WERI-Rb-1 (cell line): ENCODE measurements at regions not wholly inside any gene's neighbourhood (a gene's known extent, or its start where the extent isn't known, plus 50 kb on each side); places are given as distances from the start of the nearest gene placed in this dataset.
"Not testable (repeated sequence)": the region's sequence is repeated elsewhere in the genome, so short reads cannot be mapped to it uniquely, and the experiment has no call there.

ENCODE experiments used
- DNase-seq: peaks from one replicate; pipeline ENCODE4 v3.0.0-alpha.2; 2020
- H3K27ac ChIP-seq: fragments of 250-450 bp; sonication (Bioruptor Pico); 2 replicates; pipeline ENCODE4 v1.5.1; 2020; ENCODE audit warnings: mild to moderate bottlenecking, moderate library complexity
- H3K27me3 ChIP-seq: fragments of 250-450 bp; sonication (Bioruptor Pico); 2 replicates; pipeline ENCODE4 v1.5.1; 2021; ENCODE audit warnings: mild to moderate bottlenecking, low read depth, moderate library complexity; ENCODE audit not compliant: insufficient read depth, severe bottlenecking
- H3K36me3 ChIP-seq: fragments of 250-450 bp; sonication (Bioruptor Pico); 2 replicates; pipeline ENCODE4 v1.5.1; 2020; ENCODE audit warnings: mild to moderate bottlenecking, moderate library complexity
- H3K4me3 ChIP-seq: 2 replicates; pipeline ENCODE4 v1.5.1; 2011; ENCODE audit warnings: low read depth, mild to moderate bottlenecking, control low read depth, low read length
- H3K9me3 ChIP-seq: fragments of 250-450 bp; sonication (Bioruptor Pico); 2 replicates; pipeline ENCODE4 v1.5.1; 2021; ENCODE audit warnings: mild to moderate bottlenecking, moderate library complexity; ENCODE audit not compliant: severe bottlenecking
- TF ChIP-seq, protein P1 (sequence below): IDR thresholded peaks from 2 replicates; pipeline ENCODE4 v1.5.1; 2011; ENCODE audit warnings: low read depth, mild to moderate bottlenecking, control low read depth, inconsistent platforms, low read length

DNA sequence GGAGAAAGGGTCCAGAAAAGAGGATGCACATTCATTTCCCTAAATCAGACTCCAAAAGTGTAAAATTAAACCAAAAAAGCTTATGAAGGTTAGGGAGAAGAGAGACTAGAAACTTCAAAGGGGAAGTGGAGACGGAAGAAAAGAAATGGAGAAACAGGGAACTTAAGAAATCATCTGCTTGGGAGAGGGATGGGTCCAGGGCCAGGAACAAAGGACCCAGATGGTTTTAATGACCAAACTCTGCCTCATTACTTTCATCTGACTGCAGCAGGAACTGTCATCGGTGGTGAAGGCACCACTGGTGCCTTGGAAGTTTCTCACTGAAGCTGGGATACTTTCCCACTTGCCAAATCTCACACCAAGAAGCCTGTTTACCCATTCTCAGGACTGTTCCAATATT, 70.5 kb upstream of the SLC4A7 start:
- Histone ChIP-seq H3K4me3 (no peak overlapping the region), H3K9me3 (no peaks in the 10 kb centered on the region), H3K36me3 (no peaks in the 10 kb centered on the region), H3K27ac (no peak overlapping the region), H3K27me3 (no peaks in the 10 kb centered on the region)
- no peak for DNase-seq
- TF ChIP-seq, protein P1, sequence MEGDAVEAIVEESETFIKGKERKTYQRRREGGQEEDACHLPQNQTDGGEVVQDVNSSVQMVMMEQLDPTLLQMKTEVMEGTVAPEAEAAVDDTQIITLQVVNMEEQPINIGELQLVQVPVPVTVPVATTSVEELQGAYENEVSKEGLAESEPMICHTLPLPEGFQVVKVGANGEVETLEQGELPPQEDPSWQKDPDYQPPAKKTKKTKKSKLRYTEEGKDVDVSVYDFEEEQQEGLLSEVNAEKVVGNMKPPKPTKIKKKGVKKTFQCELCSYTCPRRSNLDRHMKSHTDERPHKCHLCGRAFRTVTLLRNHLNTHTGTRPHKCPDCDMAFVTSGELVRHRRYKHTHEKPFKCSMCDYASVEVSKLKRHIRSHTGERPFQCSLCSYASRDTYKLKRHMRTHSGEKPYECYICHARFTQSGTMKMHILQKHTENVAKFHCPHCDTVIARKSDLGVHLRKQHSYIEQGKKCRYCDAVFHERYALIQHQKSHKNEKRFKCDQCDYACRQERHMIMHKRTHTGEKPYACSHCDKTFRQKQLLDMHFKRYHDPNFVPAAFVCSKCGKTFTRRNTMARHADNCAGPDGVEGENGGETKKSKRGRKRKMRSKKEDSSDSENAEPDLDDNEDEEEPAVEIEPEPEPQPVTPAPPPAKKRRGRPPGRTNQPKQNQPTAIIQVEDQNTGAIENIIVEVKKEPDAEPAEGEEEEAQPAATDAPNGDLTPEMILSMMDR, result no peak

DNA sequence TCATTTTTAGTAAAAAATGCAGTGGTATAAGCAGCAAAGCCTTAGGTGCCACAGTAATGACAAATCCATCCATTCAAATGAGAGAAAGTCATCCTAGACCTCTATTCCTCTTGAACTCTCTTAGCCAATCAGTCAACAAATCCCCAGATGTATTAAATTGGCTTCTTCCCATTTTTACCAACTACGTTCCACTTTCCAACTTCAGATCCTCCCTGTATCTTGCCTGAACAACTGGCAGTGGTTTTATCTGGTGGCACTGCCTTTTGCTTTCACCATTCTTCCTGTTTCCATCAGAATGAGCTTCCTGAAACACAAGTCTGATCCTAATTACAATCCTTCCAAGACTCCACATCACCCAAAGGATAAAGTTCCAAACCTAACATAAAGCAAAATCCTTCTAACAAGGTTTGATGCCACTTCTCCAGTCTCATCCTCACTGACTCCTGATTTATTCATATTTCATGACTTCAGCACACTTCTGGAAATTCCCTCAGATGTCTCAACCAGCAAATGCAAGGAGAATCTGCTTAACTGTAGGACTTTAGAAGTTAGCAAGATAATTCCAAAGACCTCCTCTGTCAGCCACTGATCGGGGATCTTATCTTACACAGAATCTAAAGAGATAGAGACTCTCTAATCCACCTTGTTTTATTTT, 69.8 kb upstream of the SLC4A7 start:
- Histone ChIP-seq H3K4me3 (no peak overlapping the region), H3K27ac (no peak overlapping the region), H3K36me3 (no peaks in the 10 kb centered on the region), H3K9me3 (no peaks in the 10 kb centered on the region), H3K27me3 (no peaks in the 10 kb centered on the region)
- DNase-seq, result no peak
- TF ChIP-seq, protein P1, result no peak

DNA sequence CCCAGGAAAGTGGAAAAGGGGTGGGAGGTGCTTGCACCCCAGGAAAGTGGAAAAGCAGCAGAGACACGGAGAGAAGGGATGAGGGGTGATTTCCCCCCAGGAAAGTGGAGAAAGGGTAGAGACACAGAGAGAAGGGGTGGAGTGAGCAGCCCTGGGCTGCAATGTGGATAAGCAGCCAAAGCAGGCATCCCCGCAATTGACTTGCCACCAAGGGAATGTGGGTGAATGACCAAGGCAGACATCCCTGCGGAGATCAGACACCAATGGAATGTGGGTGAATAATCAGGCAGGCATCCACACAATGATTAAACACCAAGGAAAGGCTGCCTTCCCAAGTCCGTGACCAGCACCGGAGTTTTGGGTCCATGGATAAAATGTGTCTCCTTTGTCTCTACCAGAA, 68.5 kb upstream of the SLC4A7 start:
- H3K27me3 ChIP-seq, H3K4me3 ChIP-seq, H3K36me3 ChIP-seq, H3K9me3 ChIP-seq, DNase-seq, H3K27ac ChIP-seq: not testable (repeated sequence)

DNA sequence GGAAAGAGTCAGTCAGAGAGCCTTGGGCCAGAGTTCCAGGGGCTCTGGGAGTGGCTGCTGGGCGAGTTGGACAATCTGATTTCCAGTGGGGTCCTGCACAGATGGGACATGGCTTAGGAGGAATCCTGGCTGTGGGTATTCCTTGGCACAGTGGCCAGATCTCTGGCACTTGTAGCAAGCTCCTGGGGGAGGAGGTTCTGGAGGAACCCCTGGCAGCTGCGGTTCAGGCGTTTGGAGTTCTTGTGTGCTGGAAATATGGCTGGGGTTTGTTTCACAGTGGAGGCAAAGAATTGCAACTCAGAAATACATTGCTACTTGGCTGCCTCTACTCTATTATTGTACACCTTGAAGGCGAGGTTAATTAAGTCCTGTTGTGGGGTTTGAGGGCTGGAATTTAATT, 67.2 kb upstream of the SLC4A7 start:
- H3K27ac ChIP-seq, H3K36me3 ChIP-seq, DNase-seq, H3K4me3 ChIP-seq, H3K27me3 ChIP-seq, H3K9me3 ChIP-seq: not testable (repeated sequence)

DNA sequence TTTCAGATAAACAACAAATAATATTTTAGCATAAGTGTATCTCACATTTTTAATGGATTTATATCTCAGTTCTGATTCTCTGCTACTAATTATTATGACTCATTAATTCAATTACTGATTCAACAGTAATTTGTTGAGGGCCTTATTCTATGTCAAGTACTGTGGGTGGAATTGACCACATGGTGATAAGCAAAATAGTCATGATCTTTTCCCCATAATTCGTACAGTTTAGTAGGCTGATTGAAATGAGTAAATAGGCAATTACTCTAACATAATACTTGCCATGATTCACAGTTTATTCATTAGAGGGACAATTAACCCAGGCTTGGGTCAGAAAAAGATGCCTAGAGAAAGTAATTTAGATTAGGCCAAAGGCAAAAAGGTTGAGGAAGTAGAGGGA, 60.9 kb upstream of the SLC4A7 start:
- no peak overlapping the region for H3K4me3 ChIP-seq
- TF ChIP-seq, protein P1, result no peak
- no peak overlapping the region for H3K27ac ChIP-seq
- no peaks in the 10 kb centered on the region for H3K9me3 ChIP-seq
- no peak for DNase-seq
- H3K27me3 ChIP-seq, result no peaks in the 10 kb centered on the region
- H3K36me3 ChIP-seq, result no peaks in the 10 kb centered on the region

DNA sequence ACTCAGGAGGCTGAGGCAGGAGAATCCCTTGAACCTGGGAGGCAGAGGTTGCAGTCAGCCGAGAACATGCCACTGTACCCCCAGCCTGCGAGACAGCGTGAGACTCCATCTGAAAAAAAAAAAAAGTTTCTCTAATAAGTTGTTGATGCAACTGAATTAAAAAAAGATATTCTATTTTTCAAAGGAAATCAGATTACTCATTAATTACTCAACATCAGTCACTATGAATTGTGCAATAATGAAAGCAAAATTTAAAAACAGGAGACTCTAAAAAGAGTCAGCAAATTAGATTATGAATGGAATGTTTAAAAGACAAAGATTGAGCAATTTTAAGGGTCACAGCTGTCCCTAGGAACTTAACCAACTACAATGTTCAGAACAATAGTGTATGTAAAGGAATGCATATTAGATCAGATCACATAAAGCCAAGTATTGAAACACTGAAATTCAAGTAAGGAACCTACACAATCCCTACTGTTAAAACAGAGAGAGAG, 60.2 kb upstream of the SLC4A7 start:
- Histone ChIP-seq H3K9me3 (no peaks in the 10 kb centered on the region), H3K4me3 (no peak overlapping the region), H3K27me3 (no peaks in the 10 kb centered on the region), H3K27ac (no peak overlapping the region), H3K36me3 (no peaks in the 10 kb centered on the region)
- no peak for DNase-seq
- TF ChIP-seq, protein P1, result no peak

DNA sequence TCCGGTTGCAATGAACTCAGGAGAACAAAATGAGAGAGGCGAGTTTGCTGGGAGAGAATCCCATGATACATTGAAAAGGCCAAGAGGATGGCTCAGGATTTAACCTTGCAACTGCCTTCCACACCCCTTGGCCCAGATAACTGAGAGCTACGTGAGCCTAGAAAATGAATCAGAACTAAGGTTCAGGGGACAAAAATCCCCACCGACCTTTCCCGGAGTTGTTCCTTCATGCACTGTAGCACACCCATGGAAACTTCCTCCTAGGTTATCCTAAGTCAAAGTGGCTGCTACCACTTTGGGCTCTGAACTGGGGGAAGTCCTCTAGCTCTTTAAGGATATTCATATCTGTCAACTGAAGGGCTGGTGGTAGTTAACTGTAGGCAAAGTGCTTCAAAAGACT, 58.3 kb upstream of the SLC4A7 start:
- Histone ChIP-seq H3K36me3 (no peaks in the 10 kb centered on the region), H3K27me3 (no peaks in the 10 kb centered on the region), H3K9me3 (no peaks in the 10 kb centered on the region), H3K27ac (no peak overlapping the region), H3K4me3 (no peak overlapping the region)
- DNase-seq, result no peak
- TF ChIP-seq, protein P1, result no peak
